ENCODE measurements at regions not wholly inside any gene's neighbourhood (a gene's known extent, or its start where the extent isn't known, plus 50 kb on each side); places are given as distances from the start of the nearest gene placed in this dataset.

- Mint-ChIP-seq H3K27me3 (ENCODE audit: insufficient read depth, low read depth, poor library complexity) (no peaks in the 10 kb centered on the region), H3K4me3 (no peak overlapping the region)
- DNase-seq (ENCODE audit: low spot score): peak; percentile 41
These were observed 244.2 kb downstream of the EPM2A start for GRCh38 chr6:145491126-145491525.

DNA sequence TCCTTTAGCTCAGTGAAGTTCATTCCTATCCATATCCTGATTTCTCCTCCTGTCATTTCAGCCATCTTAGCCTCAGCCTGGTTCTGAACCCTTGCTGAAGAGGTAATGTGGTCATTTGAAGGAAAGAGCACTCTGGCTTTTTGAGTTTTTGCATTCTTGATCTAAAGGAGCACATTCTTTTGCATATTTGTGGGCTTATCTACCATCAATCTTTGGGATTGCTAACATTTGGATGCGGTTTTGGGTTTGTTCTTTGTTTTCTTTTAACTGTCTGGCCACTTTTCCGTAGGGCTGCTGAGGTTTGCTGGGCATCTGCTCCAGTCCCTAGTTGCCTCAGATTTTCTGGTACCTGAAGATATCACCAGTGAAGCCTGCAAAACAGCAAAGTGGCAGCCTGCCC is 238.3 kb downstream of the EPM2A start:
- Histone ChIP-seq H3K27me3 (ENCODE audit: insufficient read depth) (no peaks in the 10 kb centered on the region), H3K9me2 (ENCODE audit: insufficient read depth) (no peaks in the 10 kb centered on the region), H3K27ac (ENCODE audit: low read depth) (no peak overlapping the region), H3K4me2 (no peak overlapping the region), H3K36me3 (ENCODE audit: insufficient read depth) (no peaks in the 10 kb centered on the region), H3K79me2 (replicated peaks; ENCODE audit: insufficient read depth) (no peaks in the 10 kb centered on the region), H4K20me1 (replicated peaks; ENCODE audit: insufficient read depth) (no peaks in the 10 kb centered on the region), H3K4me1 (ENCODE audit: insufficient read depth) (no peaks in the 10 kb centered on the region), H3K4me3 (no peak overlapping the region), H3F3A (replicated peaks; ENCODE audit: low read depth) (no peaks in the 10 kb centered on the region), H2AFZ (no peak overlapping the region)
- DNase-seq (ENCODE audit: low spot score) (no peak), ATAC-seq (no peak)
- no peaks in the 10 kb centered on the region for H3K36me3 Mint-ChIP-seq (ENCODE audit: low read depth)
- H3K9me3 Mint-ChIP-seq: no peaks in the 10 kb centered on the region; the same call in 2 of the 3 replicates
- H3K27ac Mint-ChIP-seq: no peak overlapping the region
- peaks cover 2% of the 10 kb centered on the region for H3K27me3 Mint-ChIP-seq (ENCODE audit: insufficient read depth, low read depth, poor library complexity)
- no peaks in the 10 kb centered on the region for H3K4me1 Mint-ChIP-seq
- no peak overlapping the region for H3K4me3 Mint-ChIP-seq
- TF ChIP-seq STAT1 (IDR thresholded peaks at IDR 0.05; ENCODE audit: unreplicated experiment): no peak
- TF ChIP-seq, protein P1, sequence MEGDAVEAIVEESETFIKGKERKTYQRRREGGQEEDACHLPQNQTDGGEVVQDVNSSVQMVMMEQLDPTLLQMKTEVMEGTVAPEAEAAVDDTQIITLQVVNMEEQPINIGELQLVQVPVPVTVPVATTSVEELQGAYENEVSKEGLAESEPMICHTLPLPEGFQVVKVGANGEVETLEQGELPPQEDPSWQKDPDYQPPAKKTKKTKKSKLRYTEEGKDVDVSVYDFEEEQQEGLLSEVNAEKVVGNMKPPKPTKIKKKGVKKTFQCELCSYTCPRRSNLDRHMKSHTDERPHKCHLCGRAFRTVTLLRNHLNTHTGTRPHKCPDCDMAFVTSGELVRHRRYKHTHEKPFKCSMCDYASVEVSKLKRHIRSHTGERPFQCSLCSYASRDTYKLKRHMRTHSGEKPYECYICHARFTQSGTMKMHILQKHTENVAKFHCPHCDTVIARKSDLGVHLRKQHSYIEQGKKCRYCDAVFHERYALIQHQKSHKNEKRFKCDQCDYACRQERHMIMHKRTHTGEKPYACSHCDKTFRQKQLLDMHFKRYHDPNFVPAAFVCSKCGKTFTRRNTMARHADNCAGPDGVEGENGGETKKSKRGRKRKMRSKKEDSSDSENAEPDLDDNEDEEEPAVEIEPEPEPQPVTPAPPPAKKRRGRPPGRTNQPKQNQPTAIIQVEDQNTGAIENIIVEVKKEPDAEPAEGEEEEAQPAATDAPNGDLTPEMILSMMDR (conservative IDR thresholded peaks at IDR 0.05; ENCODE audit: low read depth in 2 of 2): no peak
- no peak for TF ChIP-seq ZNF331 (CRISPR knock-in tag; IDR thresholded peaks at IDR 0.05; ENCODE audit: low read depth)

More at GRCh38 chr6:145491126-145491525, 244.2 kb downstream of the EPM2A start:
- TF ChIP-seq REST (IDR thresholded peaks at IDR 0.05; ENCODE audit: unreplicated experiment): no peak
- TF ChIP-seq NANOG (IDR thresholded peaks at IDR 0.05; ENCODE audit: borderline replicate concordance): no peak
- no peak for TF ChIP-seq ZNF114 (CRISPR knock-in tag; IDR thresholded peaks at IDR 0.05)
- TF ChIP-seq, protein P1 (conservative IDR thresholded peaks at IDR 0.05; ENCODE audit: low read depth in 2 of 2): peak; percentile 24 to 49; a peak in 3 of 4 replicates
- TF ChIP-seq CREB1 (CRISPR knock-in tag; IDR thresholded peaks at IDR 0.05; ENCODE audit: low read depth): no peak
- no peak overlapping the region for H3K27ac Mint-ChIP-seq
- Histone ChIP-seq H3F3A (replicated peaks; ENCODE audit: low read depth) (no peaks in the 10 kb centered on the region), H3K79me2 (replicated peaks; ENCODE audit: insufficient read depth) (no peaks in the 10 kb centered on the region), H3K27me3 (ENCODE audit: insufficient read depth) (no peaks in the 10 kb centered on the region), H3K4me3 (no peak overlapping the region), H4K20me1 (replicated peaks; ENCODE audit: insufficient read depth) (no peaks in the 10 kb centered on the region), H3K4me1 (ENCODE audit: insufficient read depth) (no peaks in the 10 kb centered on the region), H3K36me3 (ENCODE audit: insufficient read depth) (no peaks in the 10 kb centered on the region; the same call in 1 of the 2 replicates), H2AFZ (no peak overlapping the region), H3K4me2 (no peak overlapping the region), H3K9me2 (ENCODE audit: insufficient read depth) (0 out of 2 replicates have a peak, but pooled peaks cover 3% of the 10 kb centered on the region), H3K27ac (ENCODE audit: low read depth) (no peak overlapping the region)
- peak; percentile 82 for ATAC-seq
- no peaks in the 10 kb centered on the region for H3K9me3 Mint-ChIP-seq
- no peaks in the 10 kb centered on the region for H3K36me3 Mint-ChIP-seq (ENCODE audit: low read depth)
- no peaks in the 10 kb centered on the region for H3K4me1 Mint-ChIP-seq

All from GM23338 (cell line).